ENCODE measurements at regions not wholly inside any gene's neighbourhood (a gene's known extent, or its start where the extent isn't known, plus 50 kb on each side); places are given as distances from the start of the nearest gene placed in this dataset.

- Histone ChIP-seq H2AFZ (ENCODE audit: low read length) (peak overlapping the region; percentile 71), H3K4me3 (ENCODE audit: low read length in 2 of 2) (no peak overlapping the region), H3K36me3 (replicated peaks in 1 of 2; ENCODE audit: control insufficient read depth in 2 of 2, insufficient read depth in 2 of 2, low read length in 2 of 2) (no peaks in the 10 kb centered on the region), H3K23ac (ENCODE audit: low read depth, low read length, poor library complexity) (no peak overlapping the region), H3K4me2 (ENCODE audit: insufficient read depth, low read length, poor library complexity, severe bottlenecking) (no peak overlapping the region), H3K18ac (ENCODE audit: low read length) (no peak overlapping the region), H3K4me1 (ENCODE audit: control insufficient read depth in 2 of 2, insufficient read depth in 1 of 2, low read depth in 1 of 2, low read length in 2 of 2) (peaks cover 0 to 4% of the 10 kb centered on the region in 2 donors), H3K27me3 (ENCODE audit: control insufficient read depth in 3 of 3, insufficient read depth in 3 of 3, low read depth in 1 of 3, low read length in 3 of 3) (no peaks in the 10 kb centered on the region), H3K27ac (replicated peaks; ENCODE audit: low read length) (no peak overlapping the region), H3K9me3 (replicated peaks in 1 of 2; ENCODE audit: control insufficient read depth in 2 of 2, insufficient read depth in 1 of 2, low read depth in 1 of 2, low read length in 2 of 2) (no peaks in the 10 kb centered on the region), H2AK5ac (ENCODE audit: low read depth, low read length) (no peak overlapping the region), H2BK120ac (ENCODE audit: low read depth, low read length) (no peak overlapping the region), H2BK12ac (ENCODE audit: low read length) (no peak overlapping the region), H3K9ac (ENCODE audit: low read depth, low read length, poor library complexity) (no peak overlapping the region), H2BK5ac (ENCODE audit: low read length) (no peak overlapping the region), H3K14ac (ENCODE audit: low read length) (no peak overlapping the region), H4K8ac (ENCODE audit: low read depth, low read length) (no peak overlapping the region), H4K91ac (ENCODE audit: low read depth, low read length, poor library complexity) (no peak overlapping the region), H3K79me1 (ENCODE audit: low read depth, low read length) (no peaks in the 10 kb centered on the region), H2BK15ac (ENCODE audit: low read length) (no peak overlapping the region), H3K4ac (ENCODE audit: low read length) (no peak overlapping the region)
- DNase-seq (ENCODE audit: low spot score), result no peak
- no CpG with 5 or more reads among the region's 3 CpGs for WGBS, 2 donors (ENCODE audit: extremely low coverage in 2 of 2, insufficient read length in 2 of 2, insufficient replicate concordance in 1 of 2)
Measured at GRCh38 chr1:218525451-218526197, 180.5 kb downstream of the TGFB2 start.

- H2BK12ac ChIP-seq (ENCODE audit: low read length), result no peak overlapping the region
- H4K8ac ChIP-seq (ENCODE audit: low read depth, low read length), result no peak overlapping the region
- H3K14ac ChIP-seq (ENCODE audit: low read length), result no peak overlapping the region
- no peak overlapping the region for H3K4me2 ChIP-seq (ENCODE audit: insufficient read depth, low read length, poor library complexity, severe bottlenecking)
- H3K4ac ChIP-seq (ENCODE audit: low read length), result no peak overlapping the region
- no peak overlapping the region for H3K27ac ChIP-seq (replicated peaks; ENCODE audit: low read length)
- no peaks in the 10 kb centered on the region for H3K79me1 ChIP-seq (ENCODE audit: low read depth, low read length)
- no peak for DNase-seq (ENCODE audit: low spot score)
- H3K4me3 ChIP-seq (ENCODE audit: low read length in 2 of 2), result no peak overlapping the region
- H2AK5ac ChIP-seq (ENCODE audit: low read depth, low read length), result no peak overlapping the region
- H3K36me3 ChIP-seq (replicated peaks in 1 of 2; ENCODE audit: control insufficient read depth in 2 of 2, insufficient read depth in 2 of 2, low read length in 2 of 2), result no peaks in the 10 kb centered on the region
- H4K91ac ChIP-seq (ENCODE audit: low read depth, low read length, poor library complexity), result no peak overlapping the region
- no CpG with 5 or more reads among the region's 1 CpG for WGBS, 2 donors (ENCODE audit: extremely low coverage in 2 of 2, insufficient read length in 2 of 2, insufficient replicate concordance in 1 of 2)
- no peak overlapping the region for H2BK15ac ChIP-seq (ENCODE audit: low read length)
- H3K23ac ChIP-seq (ENCODE audit: low read depth, low read length, poor library complexity), result no peak overlapping the region
- no peak overlapping the region for H2BK5ac ChIP-seq (ENCODE audit: low read length)
- no peaks in the 10 kb centered on the region for H3K27me3 ChIP-seq (ENCODE audit: control insufficient read depth in 3 of 3, insufficient read depth in 3 of 3, low read depth in 1 of 3, low read length in 3 of 3)
- no peak overlapping the region for H3K18ac ChIP-seq (ENCODE audit: low read length)
- H3K4me1 ChIP-seq (ENCODE audit: control insufficient read depth in 2 of 2, insufficient read depth in 1 of 2, low read depth in 1 of 2, low read length in 2 of 2), result peaks cover 0 to 4% of the 10 kb centered on the region in 2 donors
- H3K9me3 ChIP-seq (replicated peaks in 1 of 2; ENCODE audit: control insufficient read depth in 2 of 2, insufficient read depth in 1 of 2, low read depth in 1 of 2, low read length in 2 of 2), result no peaks in the 10 kb centered on the region
- no peak overlapping the region for H3K9ac ChIP-seq (ENCODE audit: low read depth, low read length, poor library complexity)
- H2AFZ ChIP-seq (ENCODE audit: low read length), result no peak overlapping the region
- no peak overlapping the region for H2BK120ac ChIP-seq (ENCODE audit: low read depth, low read length)
Measured at GRCh38 chr1:218526198-218526580, 181.1 kb downstream of the TGFB2 start.

- Histone ChIP-seq H3K27ac (replicated peaks; ENCODE audit: low read length) (no peak overlapping the region), H2AK5ac (ENCODE audit: low read depth, low read length) (no peak overlapping the region), H3K4me3 (ENCODE audit: low read length in 2 of 2) (no peak overlapping the region), H3K27me3 (ENCODE audit: control insufficient read depth in 3 of 3, insufficient read depth in 3 of 3, low read depth in 1 of 3, low read length in 3 of 3) (no peaks in the 10 kb centered on the region), H3K4ac (ENCODE audit: low read length) (no peak overlapping the region), H3K23ac (ENCODE audit: low read depth, low read length, poor library complexity) (no peak overlapping the region), H3K9ac (ENCODE audit: low read depth, low read length, poor library complexity) (no peak overlapping the region), H4K91ac (ENCODE audit: low read depth, low read length, poor library complexity) (no peak overlapping the region), H3K36me3 (replicated peaks in 1 of 2; ENCODE audit: control insufficient read depth in 2 of 2, insufficient read depth in 2 of 2, low read length in 2 of 2) (no peaks in the 10 kb centered on the region), H3K18ac (ENCODE audit: low read length) (no peak overlapping the region), H2BK120ac (ENCODE audit: low read depth, low read length) (no peak overlapping the region), H4K8ac (ENCODE audit: low read depth, low read length) (no peak overlapping the region), H3K9me3 (replicated peaks in 1 of 2; ENCODE audit: control insufficient read depth in 2 of 2, insufficient read depth in 1 of 2, low read depth in 1 of 2, low read length in 2 of 2) (no peaks in the 10 kb centered on the region), H2BK12ac (ENCODE audit: low read length) (no peak overlapping the region), H2AFZ (ENCODE audit: low read length) (no peak overlapping the region), H2BK5ac (ENCODE audit: low read length) (no peak overlapping the region), H3K4me2 (ENCODE audit: insufficient read depth, low read length, poor library complexity, severe bottlenecking) (no peak overlapping the region), H2BK15ac (ENCODE audit: low read length) (no peak overlapping the region), H3K4me1 (ENCODE audit: control insufficient read depth in 2 of 2, insufficient read depth in 1 of 2, low read depth in 1 of 2, low read length in 2 of 2) (peaks cover 0 to 4% of the 10 kb centered on the region in 2 donors), H3K79me1 (ENCODE audit: low read depth, low read length) (no peaks in the 10 kb centered on the region), H3K14ac (ENCODE audit: low read length) (no peak overlapping the region)
- WGBS, 2 donors (ENCODE audit: extremely low coverage in 2 of 2, insufficient read length in 2 of 2, insufficient replicate concordance in 1 of 2), result no CpG with 5 or more reads among the region's 3 CpGs
- DNase-seq (ENCODE audit: low spot score), result no peak
Measured at GRCh38 chr1:218527737-218528136, 182.6 kb downstream of the TGFB2 start.

GRCh38 chr1:218529646-218530300 lies 184.6 kb downstream of the TGFB2 start:
- no peak overlapping the region for H3K9ac ChIP-seq (ENCODE audit: low read depth, low read length, poor library complexity)
- H3K4me1 ChIP-seq (ENCODE audit: control insufficient read depth in 2 of 2, insufficient read depth in 1 of 2, low read depth in 1 of 2, low read length in 2 of 2), result peaks cover 0 to 2% of the 10 kb centered on the region in 2 donors
- no peaks in the 10 kb centered on the region for H3K36me3 ChIP-seq (replicated peaks in 1 of 2; ENCODE audit: control insufficient read depth in 2 of 2, insufficient read depth in 2 of 2, low read length in 2 of 2)
- no peak for DNase-seq (ENCODE audit: low spot score)
- H4K91ac ChIP-seq (ENCODE audit: low read depth, low read length, poor library complexity), result no peak overlapping the region
- H3K27ac ChIP-seq (replicated peaks; ENCODE audit: low read length), result no peak overlapping the region
- no peak overlapping the region for H2BK15ac ChIP-seq (ENCODE audit: low read length)
- no peak overlapping the region for H2AFZ ChIP-seq (ENCODE audit: low read length)
- H2BK12ac ChIP-seq (ENCODE audit: low read length), result no peak overlapping the region
- H3K79me1 ChIP-seq (ENCODE audit: low read depth, low read length), result no peaks in the 10 kb centered on the region
- H3K4ac ChIP-seq (ENCODE audit: low read length), result no peak overlapping the region
- H3K23ac ChIP-seq (ENCODE audit: low read depth, low read length, poor library complexity), result no peak overlapping the region
- H4K8ac ChIP-seq (ENCODE audit: low read depth, low read length), result no peak overlapping the region
- no peak overlapping the region for H3K4me2 ChIP-seq (ENCODE audit: insufficient read depth, low read length, poor library complexity, severe bottlenecking)
- no peak overlapping the region for H3K18ac ChIP-seq (ENCODE audit: low read length)
- no CpG with 5 or more reads among the region's 6 CpGs for WGBS, 2 donors (ENCODE audit: extremely low coverage in 2 of 2, insufficient read length in 2 of 2, insufficient replicate concordance in 1 of 2)
- H3K4me3 ChIP-seq (ENCODE audit: low read length in 2 of 2), result no peak overlapping the region
- H2BK120ac ChIP-seq (ENCODE audit: low read depth, low read length), result no peak overlapping the region
- H2BK5ac ChIP-seq (ENCODE audit: low read length), result no peak overlapping the region
- H3K9me3 ChIP-seq (replicated peaks in 1 of 2; ENCODE audit: control insufficient read depth in 2 of 2, insufficient read depth in 1 of 2, low read depth in 1 of 2, low read length in 2 of 2), result no peaks in the 10 kb centered on the region
- H3K14ac ChIP-seq (ENCODE audit: low read length), result no peak overlapping the region
- no peaks in the 10 kb centered on the region for H3K27me3 ChIP-seq (ENCODE audit: control insufficient read depth in 3 of 3, insufficient read depth in 3 of 3, low read depth in 1 of 3, low read length in 3 of 3)
- H2AK5ac ChIP-seq (ENCODE audit: low read depth, low read length), result no peak overlapping the region
